OCI-LY3 (cell line): ENCODE measurements at regions not wholly inside any gene's neighbourhood (a gene's known extent, or its start where the extent isn't known, plus 50 kb on each side); places are given as distances from the start of the nearest gene placed in this dataset.

Experiments
- H2AFZ ChIP-seq: fragments of 200-600, 300-600 bp; shearing (Covaris generic); 2 replicates; pipeline ENCODE4 v1.6.0; 2014; ENCODE audit warnings: antibody characterized with exemption, low read depth, low read length
- H3K27ac ChIP-seq: fragments of 200-600, 300-600 bp; sonication (generic); 2 replicates; pipeline ENCODE4 v1.5.1; 2014; ENCODE audit warnings: mild to moderate bottlenecking, low read length, moderate library complexity, mixed read lengths
- H3K27me3 ChIP-seq: fragments of 200-600, 300-600 bp; sonication (generic); 2 replicates; pipeline ENCODE4 v1.6.1; 2014; ENCODE audit warnings: low read depth, low read length, mixed read lengths
- H3K36me3 ChIP-seq: fragments of 200-600, 300-600 bp; sonication (generic); replicated peaks from 2 replicates; pipeline ENCODE3; 2014; ENCODE audit warnings: low read depth, low read length, mixed read lengths
- H3K4me1 ChIP-seq: fragments of 300-600, 200-600 bp; sonication (generic); 2 replicates; pipeline ENCODE4 v1.6.1; 2014; ENCODE audit warnings: low read length, mixed read lengths
- H3K4me2 ChIP-seq: fragments of 200-600, 300-600 bp; sonication (generic); 2 replicates; pipeline ENCODE4 v1.6.1; 2014; ENCODE audit warnings: low read length, mixed read lengths
- H3K4me3 ChIP-seq: fragments of 300-600, 200-600 bp; sonication (generic); 2 replicates; pipeline ENCODE4 v1.5.1; 2014; ENCODE audit warnings: antibody characterized with exemption, mild to moderate bottlenecking, low read length, moderate library complexity
- H3K79me2 ChIP-seq: fragments of 300-600, 200-600 bp; shearing (Covaris generic); 2 replicates; pipeline ENCODE4 v1.6.1; 2014; ENCODE audit warnings: mild to moderate bottlenecking, low read length, mixed read lengths
- H3K9ac ChIP-seq: fragments of 300-600, 200-600 bp; shearing (Covaris generic); 2 replicates; pipeline ENCODE4 v1.6.0; 2014; ENCODE audit warnings: mild to moderate bottlenecking, low read length, moderate library complexity
- H3K9me3 ChIP-seq: fragments of 200-600, 300-600 bp; shearing (Covaris generic); 2 replicates; pipeline ENCODE4 v1.6.1; 2014; ENCODE audit warnings: low read length, mixed read lengths; ENCODE audit not compliant: insufficient read depth
- H4K20me1 ChIP-seq: fragments of 200-600, 300-600 bp; sonication (generic); 2 replicates; pipeline ENCODE4 v1.6.1; 2016; ENCODE audit warnings: low read length, mixed read lengths; ENCODE audit not compliant: insufficient read depth
- EZH2phosphoT487 ChIP-seq: fragments of 200-600 bp; shearing (Covaris generic); IDR thresholded peaks from 2 replicates; pipeline ENCODE4 v1.6.1; 2018; ENCODE audit warnings: antibody characterized with exemption, mixed run types, low read depth
- TF ChIP-seq, protein P1 (sequence below): fragments of 200-600, 300-600 bp; sonication (generic); IDR thresholded peaks from 2 replicates; pipeline ENCODE4 v1.5.1; 2014; ENCODE audit warnings: antibody characterized with exemption, low read length, low read depth

- H3K36me3 ChIP-seq, result no peaks in the 10 kb centered on the region
Measured at GRCh38 chr4:141812158-141812557, 175.8 kb downstream of the IL15 start.

DNA sequence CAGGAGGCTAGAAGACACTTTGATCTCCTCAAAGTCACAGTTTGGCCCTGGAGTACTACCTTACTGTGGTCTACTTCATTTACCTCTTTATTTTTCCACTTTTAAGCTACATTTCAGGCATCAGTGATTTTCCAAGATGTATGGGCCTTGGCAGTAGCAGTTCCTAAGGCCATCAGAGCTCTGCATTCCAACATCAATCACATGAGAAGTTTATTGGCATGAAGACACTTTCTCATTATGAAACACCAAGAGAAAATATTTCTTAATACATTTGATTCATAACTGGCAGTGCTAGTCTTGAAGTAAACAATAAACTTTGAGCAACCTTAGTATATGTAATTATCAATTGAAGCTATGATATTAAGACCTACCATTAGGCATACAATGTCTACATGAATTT, 178.1 kb downstream of the IL15 start:
- no peaks in the 10 kb centered on the region for H4K20me1 ChIP-seq

More at GRCh38 chr4:141812158-141812557, 175.8 kb downstream of the IL15 start:
- H3K9me3 ChIP-seq, result no peaks in the 10 kb centered on the region
- H3K27me3 ChIP-seq, result no peaks in the 10 kb centered on the region
- H4K20me1 ChIP-seq, result no peaks in the 10 kb centered on the region
- H3K4me3 ChIP-seq, result no peak overlapping the region
- TF ChIP-seq EZH2phosphoT487, result no peak
- TF ChIP-seq, protein P1, sequence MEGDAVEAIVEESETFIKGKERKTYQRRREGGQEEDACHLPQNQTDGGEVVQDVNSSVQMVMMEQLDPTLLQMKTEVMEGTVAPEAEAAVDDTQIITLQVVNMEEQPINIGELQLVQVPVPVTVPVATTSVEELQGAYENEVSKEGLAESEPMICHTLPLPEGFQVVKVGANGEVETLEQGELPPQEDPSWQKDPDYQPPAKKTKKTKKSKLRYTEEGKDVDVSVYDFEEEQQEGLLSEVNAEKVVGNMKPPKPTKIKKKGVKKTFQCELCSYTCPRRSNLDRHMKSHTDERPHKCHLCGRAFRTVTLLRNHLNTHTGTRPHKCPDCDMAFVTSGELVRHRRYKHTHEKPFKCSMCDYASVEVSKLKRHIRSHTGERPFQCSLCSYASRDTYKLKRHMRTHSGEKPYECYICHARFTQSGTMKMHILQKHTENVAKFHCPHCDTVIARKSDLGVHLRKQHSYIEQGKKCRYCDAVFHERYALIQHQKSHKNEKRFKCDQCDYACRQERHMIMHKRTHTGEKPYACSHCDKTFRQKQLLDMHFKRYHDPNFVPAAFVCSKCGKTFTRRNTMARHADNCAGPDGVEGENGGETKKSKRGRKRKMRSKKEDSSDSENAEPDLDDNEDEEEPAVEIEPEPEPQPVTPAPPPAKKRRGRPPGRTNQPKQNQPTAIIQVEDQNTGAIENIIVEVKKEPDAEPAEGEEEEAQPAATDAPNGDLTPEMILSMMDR, result no peak
- no peaks in the 10 kb centered on the region for H3K79me2 ChIP-seq
- no peak overlapping the region for H3K27ac ChIP-seq
- H3K4me1 ChIP-seq, result no peaks in the 10 kb centered on the region
- H2AFZ ChIP-seq, result no peak overlapping the region
- no peak overlapping the region for H3K4me2 ChIP-seq
- no peak overlapping the region for H3K9ac ChIP-seq

DNA sequence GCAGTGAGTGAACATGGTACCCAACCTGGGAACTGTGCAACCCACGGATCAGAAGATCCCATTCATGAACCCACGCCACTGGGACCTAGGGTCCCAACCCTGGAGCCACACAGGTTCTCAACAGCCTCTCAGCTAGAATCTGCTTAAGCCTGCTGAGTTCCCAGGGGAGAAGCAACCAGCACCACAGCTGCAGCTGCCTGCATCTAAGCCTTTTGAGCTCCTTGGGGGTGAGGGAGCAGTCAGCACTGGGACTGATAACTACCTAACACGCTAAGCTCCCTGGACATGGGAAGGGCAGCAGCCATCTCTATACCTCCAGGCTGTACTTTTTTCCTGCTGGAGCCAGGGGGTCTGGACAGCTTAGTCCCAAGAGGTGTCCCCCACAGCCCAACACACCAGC, 179.3 kb downstream of the IL15 start:
- H3K4me2 ChIP-seq, result no peak overlapping the region
- TF ChIP-seq EZH2phosphoT487, result no peak
- TF ChIP-seq, protein P1, result no peak

More for the DNA sequence above, 178.1 kb downstream of the IL15 start:
- Histone ChIP-seq H3K9me3 (no peaks in the 10 kb centered on the region), H3K36me3 (no peaks in the 10 kb centered on the region), H3K9ac (no peak overlapping the region), H3K4me3 (no peak overlapping the region), H3K4me2 (no peak overlapping the region), H2AFZ (no peak overlapping the region), H3K27me3 (no peaks in the 10 kb centered on the region), H3K79me2 (no peaks in the 10 kb centered on the region), H3K27ac (no peak overlapping the region), H3K4me1 (no peaks in the 10 kb centered on the region)
- TF ChIP-seq, protein P1, result no peak
- TF ChIP-seq EZH2phosphoT487, result no peak

GRCh38 chr4:141826260-141826659, 189.9 kb downstream of the IL15 start:
- H2AFZ ChIP-seq, result no peak overlapping the region
- no peak overlapping the region for H3K9ac ChIP-seq
- no peaks in the 10 kb centered on the region for H3K36me3 ChIP-seq
- H3K27ac ChIP-seq, result no peak overlapping the region
- no peak overlapping the region for H3K4me2 ChIP-seq
- H3K4me3 ChIP-seq, result no peak overlapping the region
- TF ChIP-seq, protein P1, result no peak
- no peak for TF ChIP-seq EZH2phosphoT487
- H3K9me3 ChIP-seq, result no peaks in the 10 kb centered on the region
- H3K79me2 ChIP-seq, result no peaks in the 10 kb centered on the region
- H3K4me1 ChIP-seq, result peaks cover 22% of the 10 kb centered on the region
- no peaks in the 10 kb centered on the region for H3K27me3 ChIP-seq
- no peaks in the 10 kb centered on the region for H4K20me1 ChIP-seq

More for the DNA sequence above, 179.3 kb downstream of the IL15 start:
- no peaks in the 10 kb centered on the region for H3K4me1 ChIP-seq
- H3K9ac ChIP-seq, result no peak overlapping the region
- H3K4me3 ChIP-seq, result no peak overlapping the region
- H3K27me3 ChIP-seq, result no peaks in the 10 kb centered on the region
- H3K27ac ChIP-seq, result no peak overlapping the region
- no peaks in the 10 kb centered on the region for H3K36me3 ChIP-seq
- no peaks in the 10 kb centered on the region for H4K20me1 ChIP-seq
- H2AFZ ChIP-seq, result no peak overlapping the region
- H3K79me2 ChIP-seq, result no peaks in the 10 kb centered on the region
- H3K9me3 ChIP-seq, result no peaks in the 10 kb centered on the region
